ENCODE measurements at regions not wholly inside any gene's neighbourhood (a gene's known extent, or its start where the extent isn't known, plus 50 kb on each side); places are given as distances from the start of the nearest gene placed in this dataset.

DNA sequence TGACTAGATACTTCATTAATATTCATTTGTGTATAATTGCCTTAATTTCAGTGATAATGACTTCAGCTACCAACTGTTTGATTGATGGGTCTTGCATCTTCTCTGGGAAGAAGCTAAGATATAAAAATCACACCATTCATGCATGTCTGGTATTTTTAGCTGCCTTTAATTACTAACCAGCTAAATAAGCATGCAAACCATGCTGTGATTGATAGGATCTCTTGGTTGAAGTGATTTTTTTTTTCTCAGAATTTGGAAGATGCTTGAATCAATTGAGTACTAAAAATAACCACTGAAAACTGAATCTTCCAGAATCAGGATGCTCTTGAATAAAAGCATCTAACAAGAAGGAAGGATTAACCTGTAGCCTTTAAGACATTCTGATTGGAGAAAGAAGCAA is 668.8 kb downstream of the TDRD15 start:
- H3K4me2 ChIP-seq, result no peak overlapping the region
- Mint-ChIP-seq H3K9me3 (no peaks in the 10 kb centered on the region), H3K4me3 (no peak overlapping the region), H3K27ac (no peak overlapping the region), H3K4me1 (peaks cover 2% of the 10 kb centered on the region), H3K27me3 (ENCODE audit: insufficient read depth, low read depth) (peaks cover 2% of the 10 kb centered on the region), H3K36me3 (no peaks in the 10 kb centered on the region)
- no peak overlapping the region for H3K27ac ChIP-seq
- H3K36me3 ChIP-seq, result no peaks in the 10 kb centered on the region
- no peaks in the 10 kb centered on the region for H3F3A ChIP-seq (ENCODE audit: low read depth)
- no peaks in the 10 kb centered on the region for H3K9me3 ChIP-seq (ENCODE audit: low read depth)
- H3K4me3 ChIP-seq, result no peak overlapping the region
- TF ChIP-seq EZH2 (IDR thresholded peaks at IDR 0.05), result no peak
- TF ChIP-seq, protein P1, sequence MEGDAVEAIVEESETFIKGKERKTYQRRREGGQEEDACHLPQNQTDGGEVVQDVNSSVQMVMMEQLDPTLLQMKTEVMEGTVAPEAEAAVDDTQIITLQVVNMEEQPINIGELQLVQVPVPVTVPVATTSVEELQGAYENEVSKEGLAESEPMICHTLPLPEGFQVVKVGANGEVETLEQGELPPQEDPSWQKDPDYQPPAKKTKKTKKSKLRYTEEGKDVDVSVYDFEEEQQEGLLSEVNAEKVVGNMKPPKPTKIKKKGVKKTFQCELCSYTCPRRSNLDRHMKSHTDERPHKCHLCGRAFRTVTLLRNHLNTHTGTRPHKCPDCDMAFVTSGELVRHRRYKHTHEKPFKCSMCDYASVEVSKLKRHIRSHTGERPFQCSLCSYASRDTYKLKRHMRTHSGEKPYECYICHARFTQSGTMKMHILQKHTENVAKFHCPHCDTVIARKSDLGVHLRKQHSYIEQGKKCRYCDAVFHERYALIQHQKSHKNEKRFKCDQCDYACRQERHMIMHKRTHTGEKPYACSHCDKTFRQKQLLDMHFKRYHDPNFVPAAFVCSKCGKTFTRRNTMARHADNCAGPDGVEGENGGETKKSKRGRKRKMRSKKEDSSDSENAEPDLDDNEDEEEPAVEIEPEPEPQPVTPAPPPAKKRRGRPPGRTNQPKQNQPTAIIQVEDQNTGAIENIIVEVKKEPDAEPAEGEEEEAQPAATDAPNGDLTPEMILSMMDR (IDR thresholded peaks at IDR 0.05), result no peak
- TF ChIP-seq EZH2phosphoT487 (IDR thresholded peaks at IDR 0.05), result no peak
- no peak overlapping the region for H2AFZ ChIP-seq (replicated peaks)
- no peak for DNase-seq (ENCODE audit: low spot score)
- no peaks in the 10 kb centered on the region for H4K20me1 ChIP-seq (ENCODE audit: low read depth)
- H3K9ac ChIP-seq, result no peak overlapping the region
- H3K79me2 ChIP-seq (ENCODE audit: low read depth), result no peaks in the 10 kb centered on the region
- H3K27me3 ChIP-seq, result no peaks in the 10 kb centered on the region
- no peaks in the 10 kb centered on the region for H3K4me1 ChIP-seq

DNA sequence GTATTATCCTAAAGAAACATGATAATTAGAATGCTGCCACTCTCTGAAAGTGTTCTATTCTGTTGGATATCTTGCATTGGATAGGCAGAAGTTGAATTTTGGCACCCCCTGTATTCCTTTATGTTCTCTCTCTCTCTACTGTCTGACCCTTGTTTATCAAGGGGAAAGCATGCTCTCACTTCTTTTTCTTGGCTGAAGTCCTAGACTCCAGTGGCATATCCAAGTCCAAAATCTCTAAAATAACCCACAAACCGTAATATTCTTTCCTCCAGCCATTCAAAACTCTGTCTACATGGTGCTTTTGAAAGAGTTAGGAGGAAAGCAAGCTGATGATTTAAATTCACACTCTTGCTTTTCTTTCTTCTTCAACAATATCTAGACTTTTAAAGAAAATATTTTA is 669.7 kb downstream of the TDRD15 start:
- H3K27me3 ChIP-seq, result no peaks in the 10 kb centered on the region
- no peak overlapping the region for H3K4me3 Mint-ChIP-seq
- TF ChIP-seq EZH2phosphoT487 (IDR thresholded peaks at IDR 0.05) (no peak), EZH2 (IDR thresholded peaks at IDR 0.05) (no peak)
- TF ChIP-seq, protein P1 (IDR thresholded peaks at IDR 0.05), result no peak

DNA sequence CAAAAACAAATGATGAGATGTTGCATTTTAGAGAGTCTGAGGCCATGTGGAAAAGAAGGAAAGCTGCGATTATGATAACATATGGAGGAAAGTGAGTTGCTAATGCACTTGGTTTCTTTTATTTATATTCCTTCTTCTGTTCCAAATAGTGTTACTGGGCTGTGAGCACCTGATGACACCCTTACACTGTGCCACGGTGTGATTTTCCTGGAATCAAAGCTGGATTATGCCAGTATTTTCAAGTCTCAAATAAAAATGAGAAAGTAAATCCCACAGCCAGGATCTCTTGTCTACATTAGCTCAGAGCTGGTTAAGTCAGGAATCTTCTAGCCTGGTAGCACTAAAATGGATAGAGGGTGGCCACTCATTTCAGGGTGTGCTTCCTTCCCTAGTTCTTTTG is 670.8 kb downstream of the TDRD15 start:
- H3K27me3 Mint-ChIP-seq (ENCODE audit: insufficient read depth, low read depth), result peaks cover 4% of the 10 kb centered on the region

More for the DNA sequence above, 669.7 kb downstream of the TDRD15 start:
- Mint-ChIP-seq H3K36me3 (no peaks in the 10 kb centered on the region), H3K27me3 (ENCODE audit: insufficient read depth, low read depth) (peaks cover 4% of the 10 kb centered on the region), H3K4me1 (peaks cover 2% of the 10 kb centered on the region), H3K9me3 (no peaks in the 10 kb centered on the region), H3K27ac (no peak overlapping the region)
- Histone ChIP-seq H4K20me1 (ENCODE audit: low read depth) (no peaks in the 10 kb centered on the region), H3K4me1 (no peaks in the 10 kb centered on the region), H3F3A (ENCODE audit: low read depth) (no peaks in the 10 kb centered on the region), H3K4me3 (no peak overlapping the region), H3K9ac (no peak overlapping the region), H2AFZ (replicated peaks) (no peak overlapping the region), H3K36me3 (no peaks in the 10 kb centered on the region), H3K4me2 (no peak overlapping the region), H3K9me3 (ENCODE audit: low read depth) (no peaks in the 10 kb centered on the region), H3K27ac (no peak overlapping the region), H3K79me2 (ENCODE audit: low read depth) (no peaks in the 10 kb centered on the region)
- no peak for DNase-seq (ENCODE audit: low spot score)

More for the DNA sequence above, 670.8 kb downstream of the TDRD15 start:
- DNase-seq (ENCODE audit: low spot score), result no peak
- Histone ChIP-seq H3K79me2 (ENCODE audit: low read depth) (no peaks in the 10 kb centered on the region), H3K4me2 (no peak overlapping the region), H3K9ac (no peak overlapping the region), H3K9me3 (ENCODE audit: low read depth) (no peaks in the 10 kb centered on the region), H3F3A (ENCODE audit: low read depth) (no peaks in the 10 kb centered on the region), H3K27ac (no peak overlapping the region), H3K27me3 (no peaks in the 10 kb centered on the region), H3K4me1 (no peaks in the 10 kb centered on the region), H4K20me1 (ENCODE audit: low read depth) (no peaks in the 10 kb centered on the region), H2AFZ (replicated peaks) (no peak overlapping the region), H3K36me3 (no peaks in the 10 kb centered on the region), H3K4me3 (no peak overlapping the region)
- TF ChIP-seq, protein P1 (IDR thresholded peaks at IDR 0.05), result no peak
- TF ChIP-seq EZH2phosphoT487 (IDR thresholded peaks at IDR 0.05), result no peak
- Mint-ChIP-seq H3K4me1 (peaks cover 2% of the 10 kb centered on the region), H3K9me3 (no peaks in the 10 kb centered on the region), H3K27ac (no peak overlapping the region), H3K4me3 (no peak overlapping the region), H3K36me3 (no peaks in the 10 kb centered on the region)
